Retina (tissue), 1 donor: ENCODE measurements at regions not wholly inside any gene's neighbourhood (a gene's known extent, or its start where the extent isn't known, plus 50 kb on each side); places are given as distances from the start of the nearest gene placed in this dataset.

ENCODE experiments used
- DNase-seq: peaks from one replicate; pipeline ENCODE4 v3.0.0-alpha.2; 2016

DNA sequence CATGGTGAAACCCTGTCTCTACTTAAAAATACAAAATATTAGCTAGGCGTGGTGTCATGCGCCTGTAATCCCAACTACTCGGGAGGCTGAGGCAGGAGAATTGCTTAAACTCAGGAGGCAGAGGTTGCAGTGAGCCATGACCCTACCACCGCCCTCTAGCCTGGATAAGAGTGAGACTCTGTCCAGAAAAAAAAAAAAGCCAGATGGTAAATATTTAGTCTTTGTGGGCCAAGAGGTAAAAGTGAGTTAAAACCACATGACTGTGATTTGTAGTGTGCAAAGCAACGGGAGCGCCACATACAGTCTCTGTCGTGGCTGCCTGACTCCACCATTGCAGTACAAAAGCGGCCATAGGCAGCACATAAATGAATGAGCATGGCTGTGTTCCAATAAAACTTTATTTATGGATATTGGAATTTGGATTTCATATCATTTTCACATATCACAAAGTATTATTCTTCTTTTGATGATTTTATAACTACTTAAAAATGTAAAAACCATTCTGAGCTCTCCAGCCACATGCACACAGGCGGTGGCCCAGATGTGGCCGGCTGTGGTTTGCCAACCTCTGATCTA lies 51.8 kb upstream of the CASZ1 start:
- DNase-seq, result no peak

DNA sequence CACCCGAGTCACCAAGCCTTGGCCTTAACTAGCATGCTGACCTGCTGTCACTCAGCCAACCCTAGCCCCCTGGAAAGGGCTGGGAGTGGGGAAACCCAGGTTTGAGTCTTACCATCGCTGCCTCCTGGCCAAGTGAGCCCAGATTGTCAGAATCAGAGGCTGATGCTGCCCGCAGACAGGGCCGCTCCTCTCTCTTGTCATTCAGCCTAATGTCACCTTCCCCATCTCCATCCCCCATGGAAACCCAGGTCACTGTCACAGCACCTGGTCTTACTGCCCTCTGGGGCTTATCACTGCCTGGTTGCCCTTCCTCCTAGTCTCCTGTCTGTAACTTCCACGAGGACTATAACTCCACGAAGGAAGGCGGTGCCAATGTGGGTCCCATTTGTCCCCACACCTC lies 53.6 kb upstream of the CASZ1 start:
- no peak for DNase-seq

DNA sequence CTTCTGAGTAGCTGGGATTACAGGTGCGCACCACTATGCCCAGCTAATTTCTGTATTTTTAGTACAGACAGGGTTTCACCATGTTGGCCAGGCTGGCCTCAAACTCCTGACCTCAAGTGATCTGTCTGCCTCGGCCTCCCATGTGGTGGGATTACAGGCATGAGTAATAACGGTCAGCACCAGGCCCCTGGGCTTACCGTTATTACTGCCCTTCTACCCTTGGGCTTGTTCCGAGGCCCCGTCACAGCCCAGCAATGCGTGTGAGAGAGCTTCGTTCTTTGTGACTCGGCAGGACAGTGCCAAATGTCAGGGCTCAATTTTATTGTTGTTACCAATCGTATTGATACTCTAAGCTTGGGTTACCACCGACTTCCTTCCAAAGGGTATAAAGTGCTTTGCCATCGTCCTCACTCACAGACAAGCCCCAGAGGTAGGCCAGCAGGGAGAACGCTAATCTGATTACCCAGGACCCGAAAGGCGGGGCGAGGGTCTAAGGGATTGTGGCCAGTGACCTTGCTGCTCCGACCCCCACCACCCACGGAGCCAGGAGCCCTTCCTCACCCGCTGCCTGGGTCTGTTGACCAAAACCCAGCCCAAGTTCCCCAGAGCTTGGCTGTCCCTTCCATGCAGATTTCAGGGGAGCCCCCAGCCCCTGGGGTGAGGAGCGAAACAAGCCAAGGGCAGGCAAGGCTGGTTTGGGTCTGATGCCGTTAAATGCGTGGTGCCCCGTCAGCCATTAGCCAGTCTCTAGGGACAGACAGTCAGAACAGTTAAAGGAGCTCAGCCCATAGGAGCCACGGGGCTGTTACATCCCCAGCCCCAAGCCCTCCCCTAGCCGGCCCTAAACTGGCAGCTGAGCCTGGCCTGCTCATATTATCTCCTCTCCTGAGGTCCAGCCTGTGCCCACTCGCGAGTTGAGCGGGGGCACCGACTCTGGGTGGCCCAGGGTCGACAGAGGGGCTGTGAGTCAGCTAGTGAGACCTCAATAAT lies 54.9 kb upstream of the CASZ1 start:
- no peak for DNase-seq

- no peak for DNase-seq
Measured at GRCh38 chr1:10852018-10852417, 55.6 kb upstream of the CASZ1 start.

- DNase-seq, result no peak
Measured at GRCh38 chr1:10852486-10852885, 56.0 kb upstream of the CASZ1 start.

DNA sequence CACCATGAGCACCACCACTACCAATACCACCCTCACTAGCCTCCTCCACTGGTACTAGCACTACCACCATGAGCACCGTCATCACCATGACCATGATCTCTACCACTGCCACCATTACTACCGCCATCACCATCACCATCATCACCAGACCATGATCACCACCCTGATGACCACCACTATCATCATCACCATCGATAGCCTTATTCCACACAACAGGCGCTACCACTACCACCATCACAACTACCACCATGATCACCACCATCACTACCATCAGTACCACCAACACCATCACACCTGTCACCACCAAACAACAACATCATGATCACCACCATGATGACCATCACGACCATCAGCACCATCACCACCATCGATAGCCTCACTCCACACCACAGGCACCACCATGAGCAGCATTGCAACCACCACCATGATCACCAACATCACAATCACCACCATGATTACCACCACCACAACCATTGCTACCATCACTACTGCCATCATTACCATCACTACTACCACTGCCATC lies 56.6 kb upstream of the CASZ1 start:
- DNase-seq, result no peak

- DNase-seq, result no peak
Measured at GRCh38 chr1:10853701-10854100, 57.3 kb upstream of the CASZ1 start.

DNA sequence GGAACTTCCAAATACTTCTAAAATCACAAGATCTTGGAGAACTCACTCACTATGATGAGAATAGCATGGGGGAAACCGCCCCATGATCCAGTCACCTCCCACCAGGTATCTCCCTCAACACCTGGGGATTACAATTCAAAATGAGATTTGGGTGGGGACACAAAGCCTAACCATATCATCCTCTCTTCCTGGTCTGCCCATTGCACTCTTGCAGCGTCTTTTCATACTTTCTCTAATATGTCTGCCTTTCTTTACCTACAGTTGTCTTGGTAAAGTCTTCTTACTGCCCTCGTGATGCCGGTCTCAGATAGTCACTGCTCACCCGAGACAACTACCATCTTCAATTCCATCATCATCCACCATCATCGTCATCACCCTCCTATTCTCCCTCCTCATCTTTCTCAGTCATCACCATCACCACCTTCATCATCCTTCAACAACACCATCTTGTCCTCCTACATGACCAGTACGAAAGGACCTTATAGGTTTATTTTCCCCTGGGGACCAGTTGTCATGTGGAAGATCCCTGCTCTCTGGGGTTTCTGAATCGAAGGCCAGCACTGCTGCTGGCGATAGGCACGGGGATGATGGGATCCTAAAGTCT lies 58.5 kb upstream of the CASZ1 start:
- no peak for DNase-seq

GRCh38 chr1:10856176-10856683 lies 59.8 kb upstream of the CASZ1 start:
- no peak for DNase-seq

GRCh38 chr1:10856863-10857598 lies 60.6 kb upstream of the CASZ1 start:
- no peak for DNase-seq

DNA sequence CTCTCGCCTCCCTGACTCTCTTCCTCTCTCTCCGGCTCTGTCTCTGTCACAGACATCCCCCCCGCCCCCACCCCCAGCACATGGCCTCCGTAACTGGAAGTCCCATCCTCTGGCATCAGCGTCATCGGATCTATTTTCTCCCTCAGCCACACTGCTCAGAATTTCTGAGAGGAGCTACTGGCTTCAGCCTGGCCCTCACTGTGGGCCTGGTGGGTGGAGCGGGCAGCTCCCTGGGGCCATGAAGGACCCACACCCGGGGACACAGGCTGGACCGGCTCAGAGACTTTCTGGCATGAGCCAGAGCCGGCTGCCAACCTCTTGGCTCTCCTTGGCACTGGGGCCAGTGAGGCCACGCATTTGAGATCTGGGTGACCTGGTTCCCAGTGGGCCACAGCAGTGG lies 61.2 kb upstream of the CASZ1 start:
- no peak for DNase-seq

- no peak for DNase-seq
Measured at GRCh38 chr1:10860218-10860617, 63.8 kb upstream of the CASZ1 start.

- DNase-seq, result no peak
Measured at GRCh38 chr1:10860682-10861081, 64.2 kb upstream of the CASZ1 start.

DNA sequence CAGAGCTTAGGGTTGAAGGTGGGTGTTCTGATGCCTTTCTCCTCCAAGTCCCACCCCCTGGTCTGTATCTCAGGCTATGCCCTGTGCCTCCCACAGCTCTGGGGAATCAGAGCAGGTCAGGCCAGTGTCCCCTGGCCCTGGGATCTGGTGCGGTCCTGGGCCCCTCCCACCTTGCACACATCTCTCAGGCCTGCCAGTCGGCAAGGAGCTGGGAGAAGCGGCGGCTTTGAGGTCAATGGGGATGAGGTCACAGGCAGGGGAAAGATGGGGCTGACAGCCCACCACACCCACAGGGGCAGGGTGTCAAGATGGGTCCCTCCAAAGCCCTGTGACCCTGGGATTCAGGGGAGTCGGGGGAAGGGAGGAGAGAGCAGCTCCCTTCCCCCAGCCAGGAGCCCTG lies 65.4 kb upstream of the CASZ1 start:
- DNase-seq, result peak; percentile 36

- no peak for DNase-seq
Measured at GRCh38 chr1:10862743-10863335, 66.4 kb upstream of the CASZ1 start.

- peak; percentile 32 for DNase-seq
Measured at GRCh38 chr1:10863886-10864285, 67.4 kb upstream of the CASZ1 start.

GRCh38 chr1:10864776-10865175 lies 68.3 kb upstream of the CASZ1 start:
- DNase-seq, result no peak

GRCh38 chr1:10865518-10866320 lies 69.3 kb upstream of the CASZ1 start:
- DNase-seq, result peak; percentile 36

DNA sequence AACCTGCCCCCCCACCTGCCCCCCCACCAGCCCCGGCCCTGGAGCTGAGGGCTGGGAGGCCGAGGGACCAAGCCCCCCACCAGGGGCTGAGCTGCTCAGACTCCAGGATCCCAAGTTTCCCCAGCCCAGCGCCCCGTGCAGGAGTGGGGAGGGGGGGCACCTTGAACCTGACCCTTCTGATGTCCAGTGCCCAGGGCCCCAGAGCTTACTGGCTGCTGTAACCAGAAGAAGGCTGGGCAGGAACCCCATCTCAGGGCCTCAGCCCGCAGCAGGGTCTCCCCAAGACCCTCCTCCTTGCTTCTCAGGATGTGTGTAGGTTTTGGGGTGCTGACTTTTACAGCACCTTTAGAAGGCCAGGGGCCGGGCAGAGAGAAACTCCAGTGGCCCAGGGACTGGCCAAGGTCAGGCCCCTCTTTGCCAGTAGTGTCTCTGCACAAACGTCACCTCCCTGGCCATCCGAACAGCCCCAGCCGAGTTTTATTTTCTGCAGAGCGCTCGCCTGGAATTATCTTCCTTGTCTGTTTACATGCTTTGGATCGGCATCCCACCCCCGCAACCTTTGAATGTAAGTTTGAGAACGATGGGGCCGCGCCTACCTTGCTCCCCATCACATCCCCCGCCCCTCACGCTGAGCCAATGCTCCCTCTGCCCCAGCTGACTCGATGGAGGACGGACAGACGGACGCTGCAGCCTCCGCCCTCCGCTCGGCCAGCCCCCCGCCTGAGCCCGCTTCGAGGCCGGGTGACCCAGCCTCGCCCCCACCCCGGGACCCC lies 70.1 kb upstream of the CASZ1 start:
- peak; percentile 73 for DNase-seq

DNA sequence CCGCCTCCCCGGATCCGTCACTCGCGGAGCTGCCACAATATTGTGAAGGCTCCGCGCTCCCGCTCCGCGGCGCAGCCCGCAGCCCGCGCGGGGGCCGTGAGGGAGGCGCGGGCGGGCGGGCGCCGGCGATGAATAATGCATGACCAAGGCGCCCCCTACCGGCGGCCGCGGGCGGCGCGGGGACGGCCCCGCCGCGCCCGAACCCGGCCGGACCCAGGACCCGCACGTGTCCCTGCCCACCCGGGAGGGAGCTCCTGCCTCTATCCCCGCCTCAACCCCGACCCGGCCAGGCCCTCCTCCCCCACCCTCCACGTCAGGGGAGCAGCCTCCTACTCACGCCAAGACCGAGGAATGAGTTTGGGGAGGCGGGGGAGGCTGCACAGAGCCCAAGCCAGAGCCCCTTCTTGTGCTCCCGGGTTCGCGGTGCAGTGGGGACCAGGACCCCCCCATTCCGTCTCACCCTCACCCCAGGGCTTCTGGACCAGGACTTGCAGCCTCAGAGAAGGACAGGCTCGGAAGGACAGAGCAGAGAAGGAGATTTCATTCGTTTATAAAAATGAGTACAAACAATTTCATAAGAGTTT lies 70.8 kb upstream of the CASZ1 start:
- DNase-seq, result peak; percentile 71
